ENCODE measurements at regions not wholly inside any gene's neighbourhood (a gene's known extent, or its start where the extent isn't known, plus 50 kb on each side); places are given as distances from the start of the nearest gene placed in this dataset.

- TF ChIP-seq GATA2 (CRISPR knock-in tag; IDR thresholded peaks at IDR 0.05) (no peak), EP300 (IDR thresholded peaks at IDR 0.05; ENCODE audit: low read length) (no peak), ZNF41 (CRISPR knock-in tag; conservative IDR thresholded peaks at IDR 0.05) (no peak)
- TF ChIP-seq, protein P1, sequence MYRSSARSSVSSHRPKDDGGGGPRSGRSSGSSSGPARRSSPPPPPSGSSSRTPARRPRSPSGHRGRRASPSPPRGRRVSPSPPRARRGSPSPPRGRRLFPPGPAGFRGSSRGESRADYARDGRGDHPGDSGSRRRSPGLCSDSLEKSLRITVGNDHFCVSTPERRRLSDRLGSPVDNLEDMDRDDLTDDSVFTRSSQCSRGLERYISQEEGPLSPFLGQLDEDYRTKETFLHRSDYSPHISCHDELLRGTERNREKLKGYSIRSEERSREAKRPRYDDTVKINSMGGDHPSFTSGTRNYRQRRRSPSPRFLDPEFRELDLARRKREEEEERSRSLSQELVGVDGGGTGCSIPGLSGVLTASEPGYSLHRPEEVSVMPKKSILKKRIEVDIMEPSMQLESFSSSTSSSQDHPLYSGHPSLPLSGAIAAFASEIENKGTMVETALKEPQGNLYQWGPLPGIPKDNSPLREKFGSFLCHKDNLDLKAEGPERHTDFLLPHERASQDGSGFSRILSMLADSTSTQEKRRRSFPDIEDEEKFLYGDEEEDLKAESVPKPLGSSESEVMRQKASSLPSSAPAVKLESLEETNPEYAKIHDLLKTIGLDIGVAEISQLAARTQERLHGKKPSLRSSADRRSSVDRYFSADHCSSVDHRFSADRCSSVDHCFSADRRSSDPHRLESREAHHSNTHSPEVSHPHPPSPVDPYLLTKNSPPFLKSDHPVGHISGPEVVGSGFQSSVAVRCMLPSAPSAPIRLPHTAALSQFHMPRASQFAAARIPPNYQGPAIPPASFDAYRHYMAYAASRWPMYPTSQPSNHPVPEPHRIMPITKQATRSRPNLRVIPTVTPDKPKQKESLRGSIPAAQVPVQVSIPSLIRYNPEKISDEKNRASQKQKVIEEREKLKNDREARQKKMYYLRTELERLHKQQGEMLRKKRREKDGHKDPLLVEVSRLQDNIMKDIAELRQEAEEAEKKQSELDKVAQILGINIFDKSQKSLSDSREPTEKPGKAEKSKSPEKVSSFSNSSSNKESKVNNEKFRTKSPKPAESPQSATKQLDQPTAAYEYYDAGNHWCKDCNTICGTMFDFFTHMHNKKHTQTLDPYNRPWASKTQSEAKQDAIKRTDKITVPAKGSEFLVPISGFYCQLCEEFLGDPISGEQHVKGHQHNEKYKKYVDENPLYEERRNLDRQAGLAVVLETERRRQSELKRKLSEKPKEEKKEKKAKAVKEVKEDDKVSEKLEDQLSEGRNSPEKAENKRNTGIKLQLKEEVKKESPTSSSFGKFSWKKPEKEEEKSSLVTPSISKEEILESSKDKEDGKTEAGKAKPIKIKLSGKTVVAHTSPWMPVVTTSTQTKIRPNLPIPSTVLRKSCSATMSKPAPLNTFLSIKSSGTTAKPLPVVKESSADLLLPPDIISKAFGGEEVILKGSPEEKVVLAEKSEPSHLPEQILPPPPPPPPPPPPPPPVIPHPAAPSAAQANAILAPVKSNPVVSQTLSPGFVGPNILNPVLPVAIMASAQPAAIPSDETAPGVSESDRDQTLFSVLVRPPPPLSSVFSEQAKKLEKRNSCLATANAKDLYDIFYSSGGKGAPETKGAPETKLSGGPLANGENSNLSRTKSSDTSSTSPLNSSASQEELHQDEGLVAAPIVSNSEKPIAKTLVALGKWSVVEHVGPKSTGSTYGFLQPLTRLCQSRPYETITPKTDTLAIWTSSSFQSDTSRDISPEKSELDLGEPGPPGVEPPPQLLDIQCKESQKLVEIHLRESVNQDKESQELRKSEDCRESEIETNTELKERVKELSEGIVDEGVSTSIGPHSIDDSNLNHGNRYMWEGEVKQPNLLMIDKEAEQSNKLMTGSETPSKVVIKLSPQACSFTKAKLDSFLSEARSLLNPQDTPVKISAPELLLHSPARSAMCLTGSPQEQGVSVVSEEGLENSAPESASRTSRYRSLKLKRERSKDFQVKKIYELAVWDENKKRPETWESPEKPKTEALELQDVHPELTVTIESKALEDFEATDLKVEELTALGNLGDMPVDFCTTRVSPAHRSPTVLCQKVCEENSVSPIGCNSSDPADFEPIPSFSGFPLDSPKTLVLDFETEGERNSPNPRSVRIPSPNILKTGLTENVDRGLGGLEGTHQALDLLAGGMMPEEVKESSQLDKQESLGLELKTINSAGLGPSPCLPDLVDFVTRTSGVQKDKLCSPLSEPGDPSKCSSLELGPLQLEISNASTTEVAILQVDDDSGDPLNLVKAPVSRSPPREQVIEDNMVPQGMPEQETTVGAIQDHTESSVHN (IDR thresholded peaks at IDR 0.05; ENCODE audit: borderline replicate concordance in 1 of 2, low read depth in 1 of 2) = no peak
Observed at GRCh38 chr3:105585-105984, 91.0 kb upstream of the CHL1 start (continued).

Measured in K562 (cell line).